ENCODE measurements at regions not wholly inside any gene's neighbourhood (a gene's known extent, or its start where the extent isn't known, plus 50 kb on each side); places are given as distances from the start of the nearest gene placed in this dataset.

GRCh38 chr13:50153401-50153800 lies 138.2 kb downstream of the KCNRG start:
- H3K36me3 ChIP-seq, result no peaks in the 10 kb centered on the region
- H3K4me3 ChIP-seq (ENCODE audit: low read depth in 1 of 2, low read length in 1 of 2), result no peak overlapping the region
- no peaks in the 10 kb centered on the region for H3K27me3 ChIP-seq
- no peak overlapping the region for H3K27ac ChIP-seq
- H3K4me1 ChIP-seq (ENCODE audit: control insufficient read depth in 1 of 2, insufficient read depth in 1 of 2, low read depth in 1 of 2, low read length in 1 of 2), result no peaks in the 10 kb centered on the region
- no peaks in the 10 kb centered on the region for H3K9me3 ChIP-seq
- TF ChIP-seq CTCF (IDR thresholded peaks at IDR 0.05), result no peak

GRCh38 chr13:50153876-50154275 lies 138.6 kb downstream of the KCNRG start:
- no peak for TF ChIP-seq CTCF (IDR thresholded peaks at IDR 0.05)
- H3K27me3 ChIP-seq, result no peaks in the 10 kb centered on the region
- no peaks in the 10 kb centered on the region for H3K4me1 ChIP-seq (ENCODE audit: control insufficient read depth in 1 of 2, insufficient read depth in 1 of 2, low read depth in 1 of 2, low read length in 1 of 2)
- no peak overlapping the region for H3K27ac ChIP-seq
- no peak overlapping the region for H3K4me3 ChIP-seq (ENCODE audit: low read depth in 1 of 2, low read length in 1 of 2)
- H3K9me3 ChIP-seq, result no peaks in the 10 kb centered on the region
- no peaks in the 10 kb centered on the region for H3K36me3 ChIP-seq

DNA sequence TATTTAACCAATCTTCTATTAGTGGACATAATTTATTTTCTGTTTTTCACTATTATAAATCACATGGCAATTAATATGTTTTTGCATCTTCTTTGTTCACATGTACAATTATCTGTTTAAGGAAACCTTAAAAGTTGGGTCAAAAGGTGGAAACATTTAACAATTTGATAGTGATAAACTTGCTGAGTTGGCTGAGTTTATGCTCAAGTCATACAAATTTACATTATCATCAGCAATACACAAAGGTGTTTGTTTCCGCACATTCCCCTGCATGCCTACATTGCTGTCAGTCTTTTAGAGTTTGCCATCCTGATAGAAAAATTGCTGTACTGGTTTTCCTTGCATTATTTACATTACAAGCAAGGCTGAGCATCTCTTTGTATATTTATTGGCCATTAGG lies 139.5 kb downstream of the KCNRG start:
- Histone ChIP-seq H3K4me1 (ENCODE audit: control insufficient read depth in 1 of 2, insufficient read depth in 1 of 2, low read depth in 1 of 2, low read length in 1 of 2) (no peaks in the 10 kb centered on the region), H3K27me3 (no peaks in the 10 kb centered on the region), H3K9me3 (no peaks in the 10 kb centered on the region), H3K4me3 (ENCODE audit: low read depth in 1 of 2, low read length in 1 of 2) (no peak overlapping the region), H3K27ac (no peak overlapping the region), H3K36me3 (no peaks in the 10 kb centered on the region)
- TF ChIP-seq CTCF (IDR thresholded peaks at IDR 0.05), result no peak

- no peaks in the 10 kb centered on the region for H3K4me1 ChIP-seq (ENCODE audit: control insufficient read depth in 1 of 2, insufficient read depth in 1 of 2, low read depth in 1 of 2, low read length in 1 of 2)
- H3K36me3 ChIP-seq, result no peaks in the 10 kb centered on the region
- TF ChIP-seq CTCF (IDR thresholded peaks at IDR 0.05), result no peak
- H3K4me3 ChIP-seq (ENCODE audit: low read depth in 1 of 2, low read length in 1 of 2), result no peak overlapping the region
- no peak overlapping the region for H3K27ac ChIP-seq
- H3K9me3 ChIP-seq, result no peaks in the 10 kb centered on the region
- no peaks in the 10 kb centered on the region for H3K27me3 ChIP-seq
Measured at GRCh38 chr13:50156140-50156539, 140.9 kb downstream of the KCNRG start.

DNA sequence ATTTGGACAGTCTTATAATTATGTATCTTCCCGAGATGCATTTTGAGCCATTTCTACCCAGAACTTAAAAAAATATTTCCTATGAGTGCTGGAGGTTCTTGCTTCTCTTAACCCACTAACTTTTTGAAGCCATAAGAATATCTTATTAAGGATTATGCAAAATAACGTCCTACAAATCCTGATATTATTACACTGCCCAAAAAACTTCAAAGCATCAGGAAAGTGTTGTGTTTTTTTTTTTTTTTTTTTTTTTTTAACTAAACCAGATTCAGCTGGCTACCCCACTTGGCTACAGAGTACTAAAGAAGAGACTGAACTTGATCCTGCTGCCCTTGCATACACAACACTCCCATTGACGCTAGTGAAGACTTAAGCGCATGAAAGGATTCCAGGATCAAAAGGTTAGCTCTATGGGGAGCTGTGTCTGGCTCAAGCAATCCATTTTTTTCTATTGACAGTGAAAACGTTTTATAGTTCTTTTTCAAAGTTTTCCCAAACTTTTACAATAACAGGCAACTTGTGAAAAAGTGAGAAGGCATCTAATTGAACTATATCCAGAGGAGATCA lies 141.4 kb downstream of the KCNRG start:
- Histone ChIP-seq H3K9me3 (no peaks in the 10 kb centered on the region), H3K27ac (no peak overlapping the region), H3K36me3 (no peaks in the 10 kb centered on the region), H3K4me3 (ENCODE audit: low read depth in 1 of 2, low read length in 1 of 2) (no peak overlapping the region), H3K4me1 (ENCODE audit: control insufficient read depth in 1 of 2, insufficient read depth in 1 of 2, low read depth in 1 of 2, low read length in 1 of 2) (no peaks in the 10 kb centered on the region), H3K27me3 (no peaks in the 10 kb centered on the region)
- TF ChIP-seq CTCF (IDR thresholded peaks at IDR 0.05), result no peak
